Right cardiac atrium (tissue), 5 donors: ENCODE measurements at regions not wholly inside any gene's neighbourhood (a gene's known extent, or its start where the extent isn't known, plus 50 kb on each side); places are given as distances from the start of the nearest gene placed in this dataset.

Experiments used
- ATAC-seq, 2 donors: fragments of 200-7000 bp; cut with Tn5 transposase; one replicate each; pipeline versions ENCODE4 v1.8.0 to v1.9.1; 2020; ENCODE audit warnings: moderate library complexity in 2 of 2, mild to moderate bottlenecking in 1 of 2
- DNase-seq, 3 donors: peaks; one replicate each; pipeline ENCODE4 v3.0.0-alpha.2; 2020
- H3K27ac ChIP-seq: one replicate; pipeline ENCODE4 v1.5.1; 2013; ENCODE audit warnings: mild to moderate bottlenecking, low read length, control low read depth, moderate library complexity
- H3K27me3 ChIP-seq: one replicate; pipeline ENCODE4 v1.6.1; 2013; ENCODE audit not compliant: control insufficient read depth, insufficient read depth
- H3K4me1 ChIP-seq: one replicate; pipeline ENCODE4 v1.6.1; 2013; ENCODE audit warnings: low read length; ENCODE audit not compliant: control insufficient read depth, insufficient read depth
- H3K4me3 ChIP-seq: one replicate; pipeline ENCODE4 v1.5.1; 2013; ENCODE audit warnings: low read length, control low read depth
- H3K9me3 ChIP-seq: one replicate; pipeline ENCODE4 v1.6.1; 2013; ENCODE audit warnings: low read length; ENCODE audit not compliant: control insufficient read depth
- WGBS: extraction: QIAGEN DNeasy Blood & Tissue Kit; methylation state at CpG from one replicate; pipeline ENCODE4 v1.1.7; 2013; 5-methylcytosine and 5-hydroxymethylcytosine counted together
- intact Hi-C, 4 donors: fragments of 100-400 bp; cut with DNase I; formaldehyde crosslinking; loops; one replicate each; pipeline versions ENCODE4 v1.11.0 to v1.14.0; 2022 to 2023
- donor health status: healthy with polysubstance abuse.
- donor health status: DM: no; HTN: yes; CAD: no.
- donor health status: DM: no; HTN: no; CAD: no.
- donor health status: DM: no; HTN: yes; CAD: no; lungs with severe emphysema.
- donor health status: DM: yes; HTN: yes; CAD: no.

DNA sequence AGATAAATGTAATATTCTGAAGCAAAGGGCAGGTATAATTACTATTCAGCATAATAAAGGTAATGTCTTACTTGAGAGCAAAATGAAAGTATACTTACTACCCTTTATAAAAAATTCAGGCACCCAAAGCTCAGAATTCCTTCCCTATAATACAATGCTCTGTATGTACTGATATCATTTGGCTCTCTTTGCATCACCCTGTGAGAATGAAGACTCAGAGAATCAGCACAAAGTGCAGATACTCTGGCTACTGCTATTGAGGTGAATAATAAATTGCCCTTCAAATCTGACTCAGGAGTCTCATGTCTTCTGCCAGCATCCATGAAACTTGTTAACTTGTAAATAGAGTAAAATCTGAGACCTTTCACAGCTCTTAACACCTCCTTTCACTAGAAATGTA, 108.5 kb upstream of the KCTD3 start:
- no peaks in the 10 kb centered on the region for H3K4me1 ChIP-seq
- DNase-seq (no peak), ATAC-seq (no peak)
- no peak overlapping the region for H3K4me3 ChIP-seq
- no peaks in the 10 kb centered on the region for H3K27me3 ChIP-seq
- H3K27ac ChIP-seq: no peak overlapping the region
- H3K9me3 ChIP-seq: no peaks in the 10 kb centered on the region
- intact Hi-C loops: no loop called here

DNA sequence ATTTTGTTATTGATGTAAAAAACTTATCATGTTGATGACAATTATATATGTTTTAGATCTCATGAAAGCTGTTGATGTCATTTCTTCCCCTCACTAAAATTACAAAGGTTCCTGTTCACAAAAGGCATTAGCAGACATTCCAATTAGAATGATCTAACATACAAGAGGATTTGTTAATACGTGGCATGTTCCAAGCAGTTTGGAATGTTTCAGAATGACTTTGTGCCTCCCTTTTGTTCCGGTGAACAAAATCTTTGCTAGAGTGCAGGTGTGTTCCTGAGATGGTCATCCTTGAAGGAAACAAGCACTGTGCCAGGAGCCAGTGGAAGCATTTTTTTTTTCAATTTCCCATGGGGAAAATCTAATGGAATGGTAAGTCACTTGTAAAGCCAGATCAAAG, 108.0 kb upstream of the KCTD3 start:
- no peak for ATAC-seq
- DNase-seq: no peak
- intact Hi-C loops: no loop called here
- Histone ChIP-seq H3K27ac (no peak overlapping the region), H3K4me3 (no peak overlapping the region), H3K27me3 (no peaks in the 10 kb centered on the region), H3K9me3 (no peaks in the 10 kb centered on the region), H3K4me1 (no peaks in the 10 kb centered on the region)
- 51% methylated on average over 2 of the region's 2 CpGs for WGBS

DNA sequence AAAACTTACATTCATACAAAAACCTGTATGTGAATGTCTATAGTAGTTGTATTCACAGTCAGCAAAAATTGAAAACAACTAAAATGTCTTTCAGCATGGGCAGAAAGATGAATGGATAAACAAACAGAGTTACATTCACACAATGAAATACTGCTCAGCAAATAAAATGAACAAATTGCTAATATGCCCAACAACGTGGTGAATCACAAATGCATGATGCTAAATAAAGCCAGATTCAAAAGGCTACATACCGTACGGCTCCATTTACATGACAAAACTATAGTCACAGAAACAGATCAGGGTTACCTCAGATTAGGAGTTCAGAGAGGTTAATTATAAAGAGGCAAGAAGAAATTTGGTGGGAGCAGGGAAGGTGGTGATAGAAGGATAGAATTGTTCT, 100.7 kb upstream of the KCTD3 start:
- intact Hi-C loops: no loop called here
- no peak overlapping the region for H3K4me3 ChIP-seq
- WGBS: 72% methylated on average over 3 of the region's 3 CpGs
- no peaks in the 10 kb centered on the region for H3K27me3 ChIP-seq
- DNase-seq: no peak
- no peak for ATAC-seq
- no peak overlapping the region for H3K27ac ChIP-seq
- no peaks in the 10 kb centered on the region for H3K9me3 ChIP-seq
- H3K4me1 ChIP-seq: no peaks in the 10 kb centered on the region

- 89% methylated on average over 2 of the region's 2 CpGs for WGBS
- Histone ChIP-seq H3K27ac (no peak overlapping the region), H3K9me3 (no peaks in the 10 kb centered on the region), H3K27me3 (no peaks in the 10 kb centered on the region), H3K4me1 (no peaks in the 10 kb centered on the region), H3K4me3 (no peak overlapping the region)
- DNase-seq: no peak
- ATAC-seq: no peak
- intact Hi-C loops: no loop called here
Measured at GRCh38 chr1:215471463-215471862, 95.6 kb upstream of the KCTD3 start.

DNA sequence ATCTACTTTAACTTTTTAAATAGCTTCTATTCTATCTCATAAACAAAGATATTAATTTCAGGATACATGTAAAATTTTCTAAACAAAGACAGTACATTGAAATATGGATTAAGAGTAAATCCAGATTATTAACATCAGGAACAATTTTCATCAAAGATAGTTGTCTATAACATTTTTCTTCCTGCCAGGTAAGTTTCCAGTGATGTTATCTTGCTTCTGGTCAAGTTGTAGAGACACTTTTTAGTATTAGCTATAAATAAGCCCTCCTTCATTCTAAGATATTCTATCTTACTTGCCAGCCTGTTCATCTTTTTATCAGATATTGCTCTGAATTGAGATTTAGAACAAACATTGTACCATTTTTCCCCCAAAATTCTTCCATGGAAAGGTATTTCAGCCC, 94.4 kb upstream of the KCTD3 start:
- no peak overlapping the region for H3K27ac ChIP-seq
- DNase-seq (no peak), ATAC-seq (no peak)
- H3K9me3 ChIP-seq: peaks cover 2% of the 10 kb centered on the region
- intact Hi-C loops: no loop called here
- H3K4me1 ChIP-seq: no peaks in the 10 kb centered on the region
- no peak overlapping the region for H3K4me3 ChIP-seq
- no peaks in the 10 kb centered on the region for H3K27me3 ChIP-seq

GRCh38 chr1:215473943-215474342, 93.2 kb upstream of the KCTD3 start:
- no peaks in the 10 kb centered on the region for H3K27me3 ChIP-seq
- intact Hi-C loops: no loop called here
- no peak overlapping the region for H3K27ac ChIP-seq
- no peaks in the 10 kb centered on the region for H3K4me1 ChIP-seq
- DNase-seq (no peak), ATAC-seq (no peak)
- H3K4me3 ChIP-seq: no peak overlapping the region
- 52% methylated on average over 4 of the region's 4 CpGs for WGBS
- peaks cover 2% of the 10 kb centered on the region for H3K9me3 ChIP-seq

GRCh38 chr1:215474940-215475339, 92.2 kb upstream of the KCTD3 start:
- WGBS: 92% methylated on average over 8 of the region's 8 CpGs
- H3K27ac ChIP-seq: no peak overlapping the region
- peaks cover 2% of the 10 kb centered on the region for H3K9me3 ChIP-seq
- H3K4me3 ChIP-seq: no peak overlapping the region
- no peaks in the 10 kb centered on the region for H3K27me3 ChIP-seq
- no peaks in the 10 kb centered on the region for H3K4me1 ChIP-seq
- ATAC-seq (no peak), DNase-seq (no peak)
- intact Hi-C loops: no loop called here

GRCh38 chr1:215475796-215476481, 91.2 kb upstream of the KCTD3 start:
- no peak for ATAC-seq
- WGBS: 84% methylated on average over 1 of the region's 1 CpG
- intact Hi-C loops: no loop called here

GRCh38 chr1:215476541-215476940, 90.6 kb upstream of the KCTD3 start:
- H3K4me1 ChIP-seq: no peaks in the 10 kb centered on the region
- no peaks in the 10 kb centered on the region for H3K27me3 ChIP-seq
- H3K9me3 ChIP-seq: peaks cover 2% of the 10 kb centered on the region
- no peak for DNase-seq
- H3K27ac ChIP-seq: no peak overlapping the region
- ATAC-seq: no peak
- intact Hi-C loops: no loop called here
- no peak overlapping the region for H3K4me3 ChIP-seq

More at GRCh38 chr1:215475796-215476481, 91.2 kb upstream of the KCTD3 start:
- no peak for DNase-seq
- Histone ChIP-seq H3K4me3 (no peak overlapping the region), H3K4me1 (no peaks in the 10 kb centered on the region), H3K9me3 (peaks cover 2% of the 10 kb centered on the region), H3K27me3 (no peaks in the 10 kb centered on the region), H3K27ac (no peak overlapping the region)

DNA sequence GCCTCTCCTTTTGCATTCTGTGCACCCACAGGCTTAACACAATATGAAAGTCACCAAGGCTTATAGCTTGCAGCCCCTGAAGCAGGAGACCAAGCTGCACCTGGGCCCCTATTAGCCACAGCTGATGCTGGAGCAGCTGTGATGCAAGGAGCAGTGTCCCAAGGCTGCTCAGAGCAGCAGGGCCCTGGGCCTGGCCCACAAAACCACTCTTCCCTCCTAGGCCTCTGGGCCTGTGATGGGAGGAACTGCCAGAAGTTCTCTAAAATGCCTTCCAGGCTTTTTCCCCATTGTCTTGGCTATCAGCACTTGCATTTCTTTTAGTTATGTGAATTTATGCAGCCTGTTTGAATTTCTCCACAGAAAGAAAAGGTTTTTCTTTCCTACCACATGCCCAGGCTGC, 89.5 kb upstream of the KCTD3 start:
- Histone ChIP-seq H3K4me3 (no peak overlapping the region), H3K27ac (no peak overlapping the region), H3K27me3 (no peaks in the 10 kb centered on the region), H3K9me3 (peaks cover 2% of the 10 kb centered on the region), H3K4me1 (no peaks in the 10 kb centered on the region)
- no peak for ATAC-seq
- intact Hi-C loops: no loop called here
- no peak for DNase-seq

- no peak overlapping the region for H3K27ac ChIP-seq
- intact Hi-C loops: no loop called here
- no peaks in the 10 kb centered on the region for H3K4me1 ChIP-seq
- H3K9me3 ChIP-seq: peaks cover 2% of the 10 kb centered on the region
- no peak for DNase-seq
- no peaks in the 10 kb centered on the region for H3K27me3 ChIP-seq
- no peak overlapping the region for H3K4me3 ChIP-seq
- ATAC-seq: no peak
Measured at GRCh38 chr1:215479567-215479966, 87.5 kb upstream of the KCTD3 start.

DNA sequence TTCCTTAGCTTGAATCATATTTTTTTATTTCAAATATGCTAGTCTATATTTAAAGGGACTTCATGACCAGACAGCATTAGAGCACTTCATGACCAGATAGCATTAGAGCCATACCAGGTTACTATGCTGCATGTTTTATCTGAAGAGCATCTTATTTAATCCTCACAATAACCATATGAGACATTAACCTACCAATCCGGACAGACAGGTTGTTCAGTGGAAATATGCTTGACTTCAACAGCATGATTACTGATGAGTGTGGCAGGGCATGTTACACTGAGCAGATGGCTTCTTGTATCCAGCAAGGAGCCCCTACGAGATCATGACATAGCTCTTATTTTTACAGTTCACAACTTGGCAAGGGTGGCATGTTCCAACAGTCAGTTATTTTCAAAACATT, 85.0 kb upstream of the KCTD3 start:
- H3K9me3 ChIP-seq: peaks cover 2% of the 10 kb centered on the region
- H3K27me3 ChIP-seq: no peaks in the 10 kb centered on the region
- intact Hi-C loops: no loop called here
- 76% methylated on average over 2 of the region's 2 CpGs for WGBS
- no peaks in the 10 kb centered on the region for H3K4me1 ChIP-seq
- DNase-seq (no peak), ATAC-seq (no peak)
- no peak overlapping the region for H3K27ac ChIP-seq
- H3K4me3 ChIP-seq: no peak overlapping the region
